H1 (cell line): ENCODE measurements at regions not wholly inside any gene's neighbourhood (a gene's known extent, or its start where the extent isn't known, plus 50 kb on each side); places are given as distances from the start of the nearest gene placed in this dataset.

ENCODE experiments used
- ATF3 ChIP-seq: IDR thresholded peaks from 2 replicates; pipeline ENCODE4 v1.6.1; 2011; ENCODE audit warnings: low read depth, mild to moderate bottlenecking, low read length; ENCODE audit not compliant: insufficient read depth
- CEBPB ChIP-seq: IDR thresholded peaks from 2 replicates; pipeline ENCODE4 v1.6.1; 2012; ENCODE audit warnings: low read depth, low read length
- CTCF ChIP-seq, 3 experiments: IDR thresholded peaks; 1 replicate in 2 of 3; 2 replicates in 1 of 3; pipeline versions ENCODE4 v1.5.1 to v1.6.1; 2011; ENCODE audit warnings: low read length in 3 of 3, mild to moderate bottlenecking in 3 of 3, inconsistent platforms in 2 of 3, low read depth in 1 of 3, moderate library complexity in 1 of 3; ENCODE audit not compliant: insufficient read depth in 1 of 3; ENCODE audit errors: control extremely low read depth in 1 of 3
- EGR1 ChIP-seq: IDR thresholded peaks from 2 replicates; pipeline ENCODE4 v1.6.1; 2011; ENCODE audit warnings: low read depth, low read length, borderline replicate concordance
- GABPA ChIP-seq: IDR thresholded peaks from 2 replicates; pipeline ENCODE4 v1.6.1; 2011; ENCODE audit warnings: mild to moderate bottlenecking, low read length, moderate library complexity, borderline replicate concordance; ENCODE audit not compliant: insufficient read depth
- POLR2A ChIP-seq, 2 experiments: IDR thresholded peaks; 1 replicate in 1 of 2; 2 replicates in 1 of 2; pipeline ENCODE4 v1.6.1; 2011; ENCODE audit warnings: low read depth in 2 of 2, low read length in 2 of 2, mild to moderate bottlenecking in 2 of 2; ENCODE audit errors: control extremely low read depth in 1 of 2
- SIN3A ChIP-seq, 2 experiments: IDR thresholded peaks in 1 of 2; conservative IDR thresholded peaks in 1 of 2; 2 replicates each; pipeline ENCODE4 v1.6.1; 2011 to 2012; ENCODE audit warnings: low read length in 2 of 2, improper control_type of control experiment in 1 of 2, low read depth in 1 of 2, mild to moderate bottlenecking in 1 of 2
- SUZ12 ChIP-seq: fragments of 200-600 bp; sonication (generic); IDR thresholded peaks from 2 replicates; pipeline ENCODE4 v1.6.1; 2012; ENCODE audit warnings: mild to moderate bottlenecking, inconsistent platforms, low read length, moderate library complexity, mixed read lengths

- TF ChIP-seq SIN3A (conservative IDR thresholded peaks at IDR 0.05 in 1 of 2, IDR thresholded peaks at IDR 0.05 in 1 of 2; ENCODE audit: low read depth in 1 of 2, low read length in 2 of 2) = no peak
- TF ChIP-seq POLR2A (IDR thresholded peaks at IDR 0.05; ENCODE audit: control extremely low read depth in 1 of 2, low read depth in 2 of 2, low read length in 2 of 2) = no peak
- TF ChIP-seq SUZ12 = no peak
- TF ChIP-seq CTCF (IDR thresholded peaks at IDR 0.05; ENCODE audit: control extremely low read depth in 1 of 3, insufficient read depth in 1 of 3, low read depth in 1 of 3, low read length in 3 of 3) = no peak
- no peak for TF ChIP-seq CEBPB
- no peak for TF ChIP-seq ATF3
- TF ChIP-seq EGR1 = no peak
- TF ChIP-seq GABPA = no peak
Observed at GRCh38 chrX:39519566-39520301, 578.0 kb downstream of the BCOR start.
